Endothelial cell (in vitro differentiated cells): ENCODE measurements at regions not wholly inside any gene's neighbourhood (a gene's known extent, or its start where the extent isn't known, plus 50 kb on each side); places are given as distances from the start of the nearest gene placed in this dataset.

ENCODE experiments used
- DNase-seq: peaks from one replicate; pipeline ENCODE4 v3.0.0; 2021; ENCODE audit warnings: low spot score
- H3K27ac Mint-ChIP-seq: one replicate; pipeline ENCODE4 v1.8.0; 2021; ENCODE audit warnings: mixed read lengths, inconsistent platforms; ENCODE audit not compliant: unreplicated experiment
- H3K27me3 Mint-ChIP-seq: one replicate; pipeline ENCODE4 v1.8.0; 2021; ENCODE audit warnings: mild to moderate bottlenecking, moderate library complexity, mixed read lengths, inconsistent platforms; ENCODE audit not compliant: unreplicated experiment
- H3K36me3 Mint-ChIP-seq: one replicate; pipeline ENCODE4 v1.8.0; 2021; ENCODE audit warnings: mild to moderate bottlenecking, low read depth, mixed read lengths, inconsistent platforms; ENCODE audit not compliant: unreplicated experiment
- H3K4me1 Mint-ChIP-seq: one replicate; pipeline ENCODE4 v1.8.0; 2021; ENCODE audit warnings: mild to moderate bottlenecking, mixed read lengths, inconsistent platforms; ENCODE audit not compliant: unreplicated experiment
- H3K4me3 Mint-ChIP-seq: one replicate; pipeline ENCODE4 v1.8.0; 2021; ENCODE audit warnings: mild to moderate bottlenecking, mixed read lengths, inconsistent platforms; ENCODE audit not compliant: unreplicated experiment
- H3K9me3 Mint-ChIP-seq: one replicate; pipeline ENCODE4 v1.8.0; 2021; ENCODE audit warnings: mixed read lengths, inconsistent platforms; ENCODE audit not compliant: unreplicated experiment
- TF ChIP-seq, protein P1 (sequence below): fragments of 200-600 bp; sonication (generic); IDR thresholded peaks from one replicate; pipeline ENCODE4 v1.5.0; 2021; ENCODE audit warnings: antibody characterized with exemption; ENCODE audit not compliant: unreplicated experiment

GRCh38 chr1:82153272-82153629, 352.5 kb downstream of the ADGRL2 start:
- H3K27ac Mint-ChIP-seq, result no peak overlapping the region
- H3K4me3 Mint-ChIP-seq, result no peak overlapping the region
- no peaks in the 10 kb centered on the region for H3K36me3 Mint-ChIP-seq
- TF ChIP-seq, protein P1, sequence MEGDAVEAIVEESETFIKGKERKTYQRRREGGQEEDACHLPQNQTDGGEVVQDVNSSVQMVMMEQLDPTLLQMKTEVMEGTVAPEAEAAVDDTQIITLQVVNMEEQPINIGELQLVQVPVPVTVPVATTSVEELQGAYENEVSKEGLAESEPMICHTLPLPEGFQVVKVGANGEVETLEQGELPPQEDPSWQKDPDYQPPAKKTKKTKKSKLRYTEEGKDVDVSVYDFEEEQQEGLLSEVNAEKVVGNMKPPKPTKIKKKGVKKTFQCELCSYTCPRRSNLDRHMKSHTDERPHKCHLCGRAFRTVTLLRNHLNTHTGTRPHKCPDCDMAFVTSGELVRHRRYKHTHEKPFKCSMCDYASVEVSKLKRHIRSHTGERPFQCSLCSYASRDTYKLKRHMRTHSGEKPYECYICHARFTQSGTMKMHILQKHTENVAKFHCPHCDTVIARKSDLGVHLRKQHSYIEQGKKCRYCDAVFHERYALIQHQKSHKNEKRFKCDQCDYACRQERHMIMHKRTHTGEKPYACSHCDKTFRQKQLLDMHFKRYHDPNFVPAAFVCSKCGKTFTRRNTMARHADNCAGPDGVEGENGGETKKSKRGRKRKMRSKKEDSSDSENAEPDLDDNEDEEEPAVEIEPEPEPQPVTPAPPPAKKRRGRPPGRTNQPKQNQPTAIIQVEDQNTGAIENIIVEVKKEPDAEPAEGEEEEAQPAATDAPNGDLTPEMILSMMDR, result no peak
- no peak for DNase-seq
- H3K9me3 Mint-ChIP-seq, result no peaks in the 10 kb centered on the region
- no peaks in the 10 kb centered on the region for H3K27me3 Mint-ChIP-seq
- no peaks in the 10 kb centered on the region for H3K4me1 Mint-ChIP-seq

DNA sequence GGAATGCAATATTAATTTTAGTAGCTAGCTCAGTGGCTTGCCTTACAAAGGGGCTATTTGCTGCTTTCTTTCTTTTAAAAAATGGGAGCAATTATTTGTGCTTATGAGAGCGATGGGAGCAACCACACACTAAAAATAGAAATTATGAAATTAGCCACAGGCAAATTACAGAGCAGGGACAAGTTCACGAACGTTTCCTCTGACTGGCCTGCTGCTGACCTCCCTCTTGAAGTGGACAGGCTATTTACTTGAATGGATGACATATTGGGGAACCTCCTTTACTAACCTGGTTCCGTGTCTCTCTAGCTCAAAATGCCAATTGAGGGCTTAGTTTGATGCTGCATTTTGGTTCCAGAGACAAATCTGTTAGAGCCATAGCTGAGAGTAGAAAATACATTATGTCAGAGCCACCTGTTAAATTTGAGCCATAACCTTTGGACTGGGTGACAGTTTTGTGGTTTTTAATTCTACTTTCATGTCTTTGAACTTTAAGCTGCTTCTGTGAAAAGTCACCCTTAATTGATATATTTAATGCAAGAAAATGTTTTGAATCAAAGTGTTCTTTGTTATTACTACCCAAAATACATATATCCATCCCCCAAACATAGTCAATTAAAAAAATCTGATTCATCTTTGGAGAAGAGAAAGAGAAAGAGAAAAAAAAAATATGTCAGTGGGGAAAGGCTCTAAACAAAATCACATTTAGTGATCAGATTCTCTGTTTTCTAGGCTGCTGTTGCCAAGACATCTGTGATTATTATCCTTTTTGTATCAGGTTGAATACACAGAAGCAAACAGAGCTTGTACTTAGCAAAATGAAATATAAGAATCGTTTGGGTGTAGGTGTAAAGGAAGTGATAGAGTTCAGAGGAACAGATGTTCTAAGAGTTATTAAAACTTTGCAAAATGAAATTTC, 351.9 kb downstream of the ADGRL2 start:
- TF ChIP-seq, protein P1, result no peak
- Mint-ChIP-seq H3K36me3 (no peaks in the 10 kb centered on the region), H3K27me3 (no peaks in the 10 kb centered on the region), H3K4me3 (no peak overlapping the region), H3K9me3 (no peaks in the 10 kb centered on the region), H3K27ac (no peak overlapping the region), H3K4me1 (no peaks in the 10 kb centered on the region)
- DNase-seq, result no peak

GRCh38 chr1:82145656-82146055, 344.9 kb downstream of the ADGRL2 start:
- H3K9me3 Mint-ChIP-seq, result no peaks in the 10 kb centered on the region
- H3K4me3 Mint-ChIP-seq, result no peak overlapping the region
- no peak overlapping the region for H3K27ac Mint-ChIP-seq
- no peaks in the 10 kb centered on the region for H3K4me1 Mint-ChIP-seq
- DNase-seq, result no peak
- TF ChIP-seq, protein P1, result no peak
- no peaks in the 10 kb centered on the region for H3K36me3 Mint-ChIP-seq
- H3K27me3 Mint-ChIP-seq, result peaks cover 1% of the 10 kb centered on the region

DNA sequence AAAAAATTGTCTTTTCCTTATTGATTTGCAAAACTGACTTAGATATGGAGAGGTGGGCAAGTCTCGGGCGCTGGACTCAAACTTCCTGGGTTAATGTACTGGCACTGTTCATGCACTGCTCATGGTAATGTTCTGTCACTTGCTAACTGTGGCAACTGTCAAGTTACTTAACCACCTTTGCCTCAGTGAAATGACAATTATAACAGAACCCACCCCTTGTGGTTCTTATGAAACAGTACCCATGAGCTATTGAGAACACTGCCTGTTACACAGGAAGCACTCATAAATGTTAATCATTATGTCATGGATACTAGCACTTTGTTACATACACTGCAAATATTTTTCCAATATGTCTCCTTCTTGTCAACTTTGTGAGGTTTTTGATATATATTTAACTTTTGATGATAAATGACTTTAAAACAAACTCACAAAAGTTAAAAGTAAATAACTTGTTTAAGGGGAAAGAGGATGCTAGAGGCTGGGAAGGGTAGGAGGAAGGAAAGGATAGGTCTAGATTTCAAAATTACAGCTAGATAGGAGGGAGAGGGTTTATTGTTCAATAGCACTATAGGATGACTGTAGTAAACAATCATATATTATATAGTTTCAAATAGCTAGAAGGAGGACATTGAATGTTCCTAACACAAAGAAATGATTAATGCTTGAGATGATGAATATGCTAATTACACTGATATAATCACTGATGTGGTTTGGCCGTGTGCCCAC, 342.5 kb downstream of the ADGRL2 start:
- TF ChIP-seq, protein P1, result no peak
- H3K27ac Mint-ChIP-seq, result no peak overlapping the region
- H3K4me3 Mint-ChIP-seq, result no peak overlapping the region
- no peaks in the 10 kb centered on the region for H3K4me1 Mint-ChIP-seq
- H3K27me3 Mint-ChIP-seq, result peaks cover 1% of the 10 kb centered on the region
- no peaks in the 10 kb centered on the region for H3K36me3 Mint-ChIP-seq
- no peak for DNase-seq
- no peaks in the 10 kb centered on the region for H3K9me3 Mint-ChIP-seq

DNA sequence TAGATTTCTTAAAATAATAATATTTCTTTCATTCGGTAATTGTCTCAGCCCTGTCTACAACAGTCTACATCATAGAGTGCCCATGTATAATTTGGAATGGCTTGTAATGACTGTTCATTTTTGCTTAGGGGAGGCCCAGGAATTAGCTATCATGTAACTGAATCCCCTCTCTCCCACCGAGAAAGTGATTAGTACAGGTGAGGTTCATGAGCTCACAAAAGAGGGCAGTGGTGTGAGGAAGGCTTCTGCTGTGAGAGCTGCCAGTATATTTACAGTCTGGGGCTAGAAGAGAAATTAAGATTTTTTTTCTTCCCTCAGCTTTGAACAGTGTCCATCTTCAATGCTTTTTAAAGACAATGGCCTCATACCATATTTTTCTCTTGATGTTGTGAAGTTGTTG, 340.7 kb downstream of the ADGRL2 start:
- TF ChIP-seq, protein P1, result no peak
- Mint-ChIP-seq H3K4me1 (no peaks in the 10 kb centered on the region), H3K27me3 (peaks cover 1% of the 10 kb centered on the region), H3K36me3 (no peaks in the 10 kb centered on the region), H3K4me3 (no peak overlapping the region), H3K27ac (no peak overlapping the region), H3K9me3 (no peaks in the 10 kb centered on the region)
- no peak for DNase-seq
